GM06990 (cell line): ENCODE measurements at regions not wholly inside any gene's neighbourhood (a gene's known extent, or its start where the extent isn't known, plus 50 kb on each side); places are given as distances from the start of the nearest gene placed in this dataset.

ENCODE experiments used
- DNase-seq: peaks from one replicate; pipeline ENCODE4 v3.0.0-alpha.2; 2011; ENCODE audit not compliant: insufficient read length; ENCODE audit errors: extremely low read depth
- H3K27me3 ChIP-seq: replicated peaks from 2 replicates; pipeline ENCODE4 v1.6.0; 2011; ENCODE audit warnings: low read length; ENCODE audit not compliant: control insufficient read depth, insufficient read depth
- H3K36me3 ChIP-seq: 2 replicates; pipeline ENCODE4 v1.5.1; 2011; ENCODE audit warnings: low read length; ENCODE audit not compliant: control insufficient read depth, insufficient read depth
- H3K4me3 ChIP-seq: replicated peaks from 2 replicates; pipeline ENCODE4 v1.5.1; 2011; ENCODE audit warnings: low read depth, mild to moderate bottlenecking, control low read depth, low read length
- TF ChIP-seq, protein P1 (sequence below): IDR thresholded peaks from 2 replicates; pipeline ENCODE4 v1.5.1; 2011; ENCODE audit warnings: low read length, control low read depth, mild to moderate bottlenecking, inconsistent platforms; ENCODE audit not compliant: insufficient read depth, poor library complexity, severe bottlenecking

DNA sequence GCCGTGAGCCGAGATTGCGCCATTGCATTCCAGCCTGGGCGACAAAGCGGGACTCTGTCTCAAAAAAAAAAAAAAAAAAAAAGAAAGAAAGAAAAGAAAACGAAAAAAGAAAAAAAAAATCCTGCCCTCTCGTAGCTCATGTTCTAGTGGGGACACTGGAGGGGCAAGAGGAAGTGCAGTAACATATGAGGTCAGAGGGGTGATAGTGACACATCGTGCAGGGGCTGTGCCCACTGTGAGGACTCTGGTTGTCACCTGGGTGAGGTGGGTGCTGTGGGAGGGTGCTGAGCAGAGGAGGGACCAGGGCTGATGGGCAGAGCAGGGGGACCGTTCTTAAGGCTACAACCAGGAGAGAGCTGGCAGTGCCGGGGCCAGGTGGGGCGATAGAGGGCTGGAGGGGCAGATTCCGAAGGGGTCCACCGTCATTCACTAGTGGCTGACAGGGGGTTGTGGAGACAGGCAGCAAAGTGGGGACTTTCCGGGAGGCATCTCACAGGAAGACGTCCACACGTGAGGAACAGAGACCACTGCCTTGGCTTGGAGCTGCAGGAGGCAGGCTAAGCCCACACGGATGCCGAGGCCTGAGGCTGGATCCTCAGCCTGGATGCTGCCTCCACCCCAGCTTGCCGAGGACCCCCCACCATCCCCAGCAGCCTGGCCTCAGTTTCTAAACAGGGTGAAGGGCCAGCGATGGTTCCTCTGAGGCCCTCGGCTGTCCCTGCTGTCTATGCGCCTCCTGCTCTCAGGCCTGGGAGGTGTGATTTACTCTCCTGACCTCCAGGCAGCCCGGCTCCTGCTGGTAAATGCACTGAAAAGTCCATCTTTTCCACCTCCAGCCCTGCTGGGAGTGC is 154.3 kb upstream of the IQSEC1 start:
- no peak for DNase-seq
- TF ChIP-seq, protein P1, sequence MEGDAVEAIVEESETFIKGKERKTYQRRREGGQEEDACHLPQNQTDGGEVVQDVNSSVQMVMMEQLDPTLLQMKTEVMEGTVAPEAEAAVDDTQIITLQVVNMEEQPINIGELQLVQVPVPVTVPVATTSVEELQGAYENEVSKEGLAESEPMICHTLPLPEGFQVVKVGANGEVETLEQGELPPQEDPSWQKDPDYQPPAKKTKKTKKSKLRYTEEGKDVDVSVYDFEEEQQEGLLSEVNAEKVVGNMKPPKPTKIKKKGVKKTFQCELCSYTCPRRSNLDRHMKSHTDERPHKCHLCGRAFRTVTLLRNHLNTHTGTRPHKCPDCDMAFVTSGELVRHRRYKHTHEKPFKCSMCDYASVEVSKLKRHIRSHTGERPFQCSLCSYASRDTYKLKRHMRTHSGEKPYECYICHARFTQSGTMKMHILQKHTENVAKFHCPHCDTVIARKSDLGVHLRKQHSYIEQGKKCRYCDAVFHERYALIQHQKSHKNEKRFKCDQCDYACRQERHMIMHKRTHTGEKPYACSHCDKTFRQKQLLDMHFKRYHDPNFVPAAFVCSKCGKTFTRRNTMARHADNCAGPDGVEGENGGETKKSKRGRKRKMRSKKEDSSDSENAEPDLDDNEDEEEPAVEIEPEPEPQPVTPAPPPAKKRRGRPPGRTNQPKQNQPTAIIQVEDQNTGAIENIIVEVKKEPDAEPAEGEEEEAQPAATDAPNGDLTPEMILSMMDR = no peak
- Histone ChIP-seq H3K4me3 (no peak overlapping the region), H3K27me3 (peaks cover under 1% of the 10 kb centered on the region; the same call in 1 of the 2 replicates), H3K36me3 (no peaks in the 10 kb centered on the region)

DNA sequence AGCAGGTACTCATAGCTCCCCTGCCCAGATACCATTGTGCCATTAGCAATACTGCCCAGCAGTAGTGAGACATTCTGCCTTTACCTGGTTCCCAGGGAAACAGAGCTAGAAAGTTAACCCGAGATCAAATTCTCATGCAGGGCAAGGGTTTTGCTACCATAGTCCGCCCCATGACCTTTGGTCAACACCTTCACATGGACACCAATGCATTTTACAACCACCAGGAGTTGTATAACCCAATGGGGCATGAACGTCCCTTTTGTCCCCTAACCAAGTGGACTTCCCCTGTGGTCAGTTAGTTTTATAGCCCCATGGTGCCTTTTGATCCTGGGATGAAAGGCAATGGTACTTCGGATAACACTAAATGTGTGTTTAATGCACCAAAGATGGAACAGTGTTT is 151.7 kb upstream of the IQSEC1 start:
- TF ChIP-seq, protein P1 = no peak
- DNase-seq = no peak

DNA sequence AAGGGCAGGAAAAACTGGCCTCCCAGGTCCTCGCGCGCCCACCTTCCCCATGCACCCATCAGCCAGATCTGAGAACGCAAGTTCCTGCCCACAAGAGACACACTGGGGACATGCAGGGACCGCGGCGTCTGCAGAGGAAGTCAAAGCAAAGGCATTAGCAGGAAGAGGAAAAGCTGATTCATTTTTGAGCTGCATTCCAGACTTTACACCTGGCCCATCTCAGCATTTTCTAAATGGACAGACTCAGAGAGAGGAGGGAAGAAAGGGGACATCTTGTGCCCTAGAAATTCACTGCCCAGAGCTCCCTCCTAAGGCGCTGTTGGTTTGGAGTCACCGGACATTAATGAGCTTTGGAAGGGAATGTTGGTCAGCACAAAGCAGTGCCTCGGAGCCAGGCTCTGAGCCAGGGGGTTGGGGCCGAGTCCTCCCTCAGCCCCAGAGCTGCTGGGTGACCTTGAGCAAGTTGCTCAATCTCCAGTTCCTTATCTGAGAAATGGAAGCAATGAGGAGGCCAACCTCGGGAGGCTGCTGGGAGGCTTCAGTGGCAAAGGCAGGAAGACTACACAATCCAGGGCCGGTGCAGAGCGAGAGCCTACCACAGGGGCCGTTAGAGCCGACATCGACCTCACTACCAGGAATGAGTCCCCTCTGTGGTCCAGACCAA is 150.5 kb upstream of the IQSEC1 start:
- no peak for DNase-seq
- Histone ChIP-seq H3K4me3 (no peak overlapping the region), H3K36me3 (no peaks in the 10 kb centered on the region), H3K27me3 (peaks cover 3% of the 10 kb centered on the region)
- TF ChIP-seq, protein P1 = no peak

More for the DNA sequence above, 151.7 kb upstream of the IQSEC1 start:
- Histone ChIP-seq H3K27me3 (peaks cover 1% of the 10 kb centered on the region; the same call in 1 of the 2 replicates), H3K36me3 (no peaks in the 10 kb centered on the region), H3K4me3 (no peak overlapping the region)

DNA sequence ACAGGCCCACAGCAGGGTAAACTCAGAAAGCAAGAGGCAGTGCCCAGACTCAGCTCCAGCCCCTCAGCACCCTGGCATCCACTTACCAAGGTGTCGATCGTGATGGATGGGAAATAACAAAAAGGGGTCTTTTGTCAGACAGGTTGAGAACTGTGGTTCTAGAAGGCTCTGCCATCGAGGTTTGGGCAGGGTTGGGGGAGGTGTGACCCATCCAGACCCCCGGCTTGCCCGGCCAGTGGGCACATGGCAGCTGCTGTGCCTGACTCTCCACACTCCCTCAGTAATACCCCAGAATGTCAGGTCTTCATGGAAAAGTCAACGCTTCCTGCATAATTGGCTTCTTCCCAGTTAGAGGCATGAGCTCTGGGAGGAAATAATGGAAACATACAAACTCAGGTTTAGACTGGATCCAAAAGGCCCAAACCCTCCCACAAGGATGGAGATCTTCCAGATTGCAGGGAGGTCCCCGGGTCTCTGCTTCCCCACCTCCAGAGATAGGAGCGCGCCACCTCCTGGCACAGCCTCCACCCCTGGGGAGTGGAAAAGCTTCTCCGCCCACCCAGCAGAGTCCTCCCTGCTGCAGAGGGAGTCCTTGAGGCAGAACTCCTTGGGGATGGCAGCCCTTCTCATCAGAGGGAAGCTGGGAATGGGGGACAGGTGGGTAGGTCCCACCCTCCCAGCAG is 149.8 kb upstream of the IQSEC1 start:
- no peak overlapping the region for H3K4me3 ChIP-seq
- TF ChIP-seq, protein P1 = no peak
- no peaks in the 10 kb centered on the region for H3K36me3 ChIP-seq
- peaks cover 3% of the 10 kb centered on the region for H3K27me3 ChIP-seq
- DNase-seq = no peak

DNA sequence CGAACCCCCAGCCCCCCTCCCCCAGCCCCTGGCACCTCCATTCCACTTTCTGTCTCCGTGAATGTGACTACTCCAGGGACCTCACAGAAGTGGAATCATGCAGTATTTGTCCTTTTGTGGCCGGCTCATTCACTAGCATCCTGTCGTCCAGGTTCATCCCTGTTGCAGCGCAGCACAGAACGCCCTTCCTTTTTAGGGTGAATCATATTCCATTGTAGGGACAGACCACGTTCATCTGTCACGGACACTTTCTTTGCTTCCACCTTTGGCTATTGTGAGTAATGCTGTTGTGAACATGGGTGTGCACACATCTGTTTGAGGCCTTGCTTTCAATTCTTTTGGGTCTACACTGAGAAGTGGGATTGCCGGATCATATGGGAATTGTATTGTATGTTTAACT is 148.9 kb upstream of the IQSEC1 start:
- Histone ChIP-seq H3K4me3 (no peak overlapping the region), H3K27me3 (peaks cover 3% of the 10 kb centered on the region), H3K36me3 (no peaks in the 10 kb centered on the region)
- no peak for DNase-seq
- TF ChIP-seq, protein P1 = no peak
